GM12878 (cell line): ENCODE measurements at regions not wholly inside any gene's neighbourhood (a gene's known extent, or its start where the extent isn't known, plus 50 kb on each side); places are given as distances from the start of the nearest gene placed in this dataset.

Experiments used
- ATAC-seq: fragments of 200-7000 bp; cut with Tn5 transposase; 3 replicates; pipeline ENCODE4 v1.9.1; 2020; ENCODE audit warnings: mild to moderate bottlenecking, moderate library complexity
- BruUV-seq: library from RNA; stranded (reverse); fragments of 400-500 nt; replicated peaks from 2 replicates; lab custom pipeline; 2021; lab: Mats Ljungman, UMichigan
- CTCF ChIA-PET: fragments of 300-600 bp; sonication (Branson Sonifier 250); formaldehyde crosslinking; extraction: SDS; loops from one replicate; lab custom pipeline; 2021; ENCODE audit warnings: inconsistent platforms; lab: Yijun Ruan, JAX
- POLR2A ChIA-PET: fragments of 350-600 bp; formaldehyde crosslinking; extraction: SDS; loops from one replicate; lab custom pipeline; 2021; ENCODE audit warnings: inconsistent platforms; lab: Charles Lee
- RAD21 ChIA-PET: fragments of 300-600 bp; sonication (Branson Sonifier 250); formaldehyde crosslinking; loops from one replicate; lab custom pipeline; 2023; ENCODE audit warnings: antibody characterized with exemption; ENCODE audit not compliant: unreplicated experiment; lab: Charles Lee
- SMC1A ChIA-PET: fragments of 300-600 bp; sonication (Branson Sonifier 250); formaldehyde crosslinking; loops from one replicate; lab custom pipeline; 2023; ENCODE audit not compliant: unreplicated experiment, uncharacterized antibody; lab: Charles Lee
- DNase-seq: peaks from one replicate; pipeline ENCODE4 v3.0.0-alpha.2; 2011; ENCODE audit warnings: low read depth, low spot score
- FAIRE-seq: peaks from 3 replicates; lab custom pipeline; 2011; peaks lifted over from hg19 to GRCh38; lab: Jason Lieb, UNC
- H2AFZ ChIP-seq: 2 replicates; pipeline ENCODE4 v1.6.0; 2011; ENCODE audit warnings: low read depth, low read length, control low read depth; ENCODE audit not compliant: control insufficient read depth
- H3K27ac ChIP-seq: 2 replicates; pipeline ENCODE4 v1.5.1; 2011; ENCODE audit warnings: control low read depth; ENCODE audit not compliant: control insufficient read depth, insufficient read depth
- H3K27me3 ChIP-seq, 2 experiments: replicated peaks in 1 of 2; 2 replicates each; pipeline versions ENCODE4 v1.6.0 to v1.6.1; 2011; ENCODE audit warnings: low read length in 1 of 2; ENCODE audit not compliant: control insufficient read depth in 2 of 2, insufficient read depth in 2 of 2
- H3K36me3 ChIP-seq, 2 experiments: 2 replicates each; pipeline ENCODE4 v1.5.1; 2011; ENCODE audit warnings: low read length in 1 of 2; ENCODE audit not compliant: control insufficient read depth in 2 of 2, insufficient read depth in 2 of 2
- H3K4me1 ChIP-seq: 2 replicates; pipeline ENCODE4 v1.6.1; 2011; ENCODE audit warnings: mild to moderate bottlenecking, low read length, moderate library complexity, mixed read lengths; ENCODE audit not compliant: control insufficient read depth, insufficient read depth
- H3K4me2 ChIP-seq: 2 replicates; pipeline ENCODE4 v1.6.0; 2011; ENCODE audit warnings: control low read depth; ENCODE audit not compliant: control insufficient read depth, insufficient read depth
- H3K4me3 ChIP-seq: fragments of 200-600 bp; sonication (generic); 2 replicates; pipeline ENCODE4 v1.5.1; 2016
- H3K79me2 ChIP-seq: 2 replicates; pipeline ENCODE4 v1.6.0; 2011; ENCODE audit warnings: low read length; ENCODE audit not compliant: control insufficient read depth, insufficient read depth
- H3K9ac ChIP-seq: 2 replicates; pipeline ENCODE4 v1.8.0; 2011; ENCODE audit warnings: low read length, control low read depth, mixed read lengths; ENCODE audit not compliant: control insufficient read depth, insufficient read depth
- H3K9me3 ChIP-seq: replicated peaks from 3 replicates; pipeline ENCODE4 v1.5.1; 2011; ENCODE audit warnings: mild to moderate bottlenecking, low read length; ENCODE audit not compliant: control insufficient read depth, insufficient read depth
- H4K20me1 ChIP-seq: 2 replicates; pipeline ENCODE4 v1.6.0; 2011; ENCODE audit not compliant: control insufficient read depth, insufficient read depth
- WGBS: methylation state at CpG from one replicate; pipeline ENCODE4 v1.1.6; 2016; ENCODE audit warnings: low lambda C conversion rate; ENCODE audit not compliant: insufficient replicate concordance, insufficient coverage; ENCODE audit errors: missing lambda C conversion rate; 5-methylcytosine and 5-hydroxymethylcytosine counted together
- in situ Hi-C: fragments of 300-500 bp; cut with MboI; formaldehyde crosslinking; loops from 9 replicates; pipeline ENCODE4 v1.14.3; 2018; ENCODE audit warnings: mixed read lengths
- intact Hi-C: fragments of 100-400 bp; cut with micrococcal nuclease; formaldehyde crosslinking; loops from one replicate; pipeline ENCODE4 v1.14.2; 2022; ENCODE audit not compliant: unreplicated experiment
- TF ChIP-seq, protein P1 (sequence below): fragments of 150-350 bp; IDR thresholded peaks from 2 replicates; pipeline ENCODE4 v1.6.1; 2016; ENCODE audit warnings: low read depth, low read length
- TF ChIP-seq, protein P2 (sequence below): fragments of 450-650 bp; formaldehyde crosslinking; IDR thresholded peaks from 2 replicates; pipeline ENCODE4 v1.4.0; 2020; ENCODE audit warnings: mild to moderate bottlenecking, moderate library complexity

DNA sequence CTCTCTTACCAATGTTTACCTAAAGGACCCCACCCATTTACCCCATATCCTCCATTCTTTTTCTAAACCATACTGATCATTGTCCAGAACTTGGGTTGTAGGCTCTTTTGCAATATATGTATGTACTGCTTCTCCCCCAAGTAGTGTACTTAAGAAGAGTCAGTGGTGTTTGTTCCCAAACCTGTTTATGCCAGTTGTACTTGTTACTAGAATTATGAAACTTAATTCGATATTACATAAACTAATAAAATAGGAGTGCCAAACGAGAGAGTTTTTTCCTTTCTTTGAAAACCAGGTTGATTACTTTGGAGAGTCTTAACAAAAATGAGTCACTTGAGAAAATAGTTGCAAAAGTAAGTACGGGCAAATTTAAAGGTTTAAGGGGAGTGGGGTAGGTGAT lies 96.3 kb downstream of the GEMIN8 start:
- BruUV-seq, result no TSS peak
- H3K4me1 ChIP-seq, result no peaks in the 10 kb centered on the region
- no peak for ATAC-seq
- H3K9ac ChIP-seq, result no peak overlapping the region
- TF ChIP-seq, protein P1, sequence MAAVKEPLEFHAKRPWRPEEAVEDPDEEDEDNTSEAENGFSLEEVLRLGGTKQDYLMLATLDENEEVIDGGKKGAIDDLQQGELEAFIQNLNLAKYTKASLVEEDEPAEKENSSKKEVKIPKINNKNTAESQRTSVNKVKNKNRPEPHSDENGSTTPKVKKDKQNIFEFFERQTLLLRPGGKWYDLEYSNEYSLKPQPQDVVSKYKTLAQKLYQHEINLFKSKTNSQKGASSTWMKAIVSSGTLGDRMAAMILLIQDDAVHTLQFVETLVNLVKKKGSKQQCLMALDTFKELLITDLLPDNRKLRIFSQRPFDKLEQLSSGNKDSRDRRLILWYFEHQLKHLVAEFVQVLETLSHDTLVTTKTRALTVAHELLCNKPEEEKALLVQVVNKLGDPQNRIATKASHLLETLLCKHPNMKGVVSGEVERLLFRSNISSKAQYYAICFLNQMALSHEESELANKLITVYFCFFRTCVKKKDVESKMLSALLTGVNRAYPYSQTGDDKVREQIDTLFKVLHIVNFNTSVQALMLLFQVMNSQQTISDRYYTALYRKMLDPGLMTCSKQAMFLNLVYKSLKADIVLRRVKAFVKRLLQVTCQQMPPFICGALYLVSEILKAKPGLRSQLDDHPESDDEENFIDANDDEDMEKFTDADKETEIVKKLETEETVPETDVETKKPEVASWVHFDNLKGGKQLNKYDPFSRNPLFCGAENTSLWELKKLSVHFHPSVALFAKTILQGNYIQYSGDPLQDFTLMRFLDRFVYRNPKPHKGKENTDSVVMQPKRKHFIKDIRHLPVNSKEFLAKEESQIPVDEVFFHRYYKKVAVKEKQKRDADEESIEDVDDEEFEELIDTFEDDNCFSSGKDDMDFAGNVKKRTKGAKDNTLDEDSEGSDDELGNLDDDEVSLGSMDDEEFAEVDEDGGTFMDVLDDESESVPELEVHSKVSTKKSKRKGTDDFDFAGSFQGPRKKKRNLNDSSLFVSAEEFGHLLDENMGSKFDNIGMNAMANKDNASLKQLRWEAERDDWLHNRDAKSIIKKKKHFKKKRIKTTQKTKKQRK, result no peak
- TF ChIP-seq, protein P2, sequence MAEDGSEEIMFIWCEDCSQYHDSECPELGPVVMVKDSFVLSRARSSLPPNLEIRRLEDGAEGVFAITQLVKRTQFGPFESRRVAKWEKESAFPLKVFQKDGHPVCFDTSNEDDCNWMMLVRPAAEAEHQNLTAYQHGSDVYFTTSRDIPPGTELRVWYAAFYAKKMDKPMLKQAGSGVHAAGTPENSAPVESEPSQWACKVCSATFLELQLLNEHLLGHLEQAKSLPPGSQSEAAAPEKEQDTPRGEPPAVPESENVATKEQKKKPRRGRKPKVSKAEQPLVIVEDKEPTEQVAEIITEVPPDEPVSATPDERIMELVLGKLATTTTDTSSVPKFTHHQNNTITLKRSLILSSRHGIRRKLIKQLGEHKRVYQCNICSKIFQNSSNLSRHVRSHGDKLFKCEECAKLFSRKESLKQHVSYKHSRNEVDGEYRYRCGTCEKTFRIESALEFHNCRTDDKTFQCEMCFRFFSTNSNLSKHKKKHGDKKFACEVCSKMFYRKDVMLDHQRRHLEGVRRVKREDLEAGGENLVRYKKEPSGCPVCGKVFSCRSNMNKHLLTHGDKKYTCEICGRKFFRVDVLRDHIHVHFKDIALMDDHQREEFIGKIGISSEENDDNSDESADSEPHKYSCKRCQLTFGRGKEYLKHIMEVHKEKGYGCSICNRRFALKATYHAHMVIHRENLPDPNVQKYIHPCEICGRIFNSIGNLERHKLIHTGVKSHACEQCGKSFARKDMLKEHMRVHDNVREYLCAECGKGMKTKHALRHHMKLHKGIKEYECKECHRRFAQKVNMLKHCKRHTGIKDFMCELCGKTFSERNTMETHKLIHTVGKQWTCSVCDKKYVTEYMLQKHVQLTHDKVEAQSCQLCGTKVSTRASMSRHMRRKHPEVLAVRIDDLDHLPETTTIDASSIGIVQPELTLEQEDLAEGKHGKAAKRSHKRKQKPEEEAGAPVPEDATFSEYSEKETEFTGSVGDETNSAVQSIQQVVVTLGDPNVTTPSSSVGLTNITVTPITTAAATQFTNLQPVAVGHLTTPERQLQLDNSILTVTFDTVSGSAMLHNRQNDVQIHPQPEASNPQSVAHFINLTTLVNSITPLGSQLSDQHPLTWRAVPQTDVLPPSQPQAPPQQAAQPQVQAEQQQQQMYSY, result no peak
- DNase-seq, result no peak
- no peak for FAIRE-seq
- no peaks in the 10 kb centered on the region for H3K79me2 ChIP-seq
- no peak overlapping the region for H3K27ac ChIP-seq
- H3K4me2 ChIP-seq, result no peak overlapping the region
- H3K27me3 ChIP-seq, result peaks cover 5 to 7% of the 10 kb centered on the region in 2 experiments
- SMC1A ChIA-PET, result interaction anchor here (0.8 kb wide), 1 partner anchor 22 kb away, joined by 3 read pairs; no protein-coding TSS in a partner anchor
- H4K20me1 ChIP-seq, result no peaks in the 10 kb centered on the region
- CTCF ChIA-PET, result no interaction called here
- H2AFZ ChIP-seq, result no peak overlapping the region
- RAD21 ChIA-PET, result no interaction called here
- 27% methylated on average over 3 of the region's 3 CpGs for WGBS
- no peaks in the 10 kb centered on the region; the same call in 2 of the 3 replicates for H3K9me3 ChIP-seq
- POLR2A ChIA-PET, result no interaction called here
- no peaks in the 10 kb centered on the region for H3K36me3 ChIP-seq
- intact Hi-C loops, result no loop called here
- no peak overlapping the region for H3K4me3 ChIP-seq
- in situ Hi-C loops, result no loop called here
